Prostate gland (tissue), 2 donors: ENCODE measurements at regions not wholly inside any gene's neighbourhood (a gene's known extent, or its start where the extent isn't known, plus 50 kb on each side); places are given as distances from the start of the nearest gene placed in this dataset.

ENCODE experiments used
- DNase-seq: peaks from one replicate; pipeline ENCODE4 v3.0.0-alpha.2; 2019; ENCODE audit warnings: low spot score
- H3K27ac ChIP-seq, 2 donors: fragments of 200-600 bp; sonication (generic); 2 replicates each; pipeline ENCODE4 v1.5.1; 2017 to 2019
- H3K27me3 ChIP-seq: fragments of 200-600 bp; sonication (generic); replicated peaks from 2 replicates; pipeline ENCODE4 v1.5.1; 2019; ENCODE audit not compliant: insufficient read depth
- H3K36me3 ChIP-seq, 2 donors: fragments of 200-600 bp; sonication (generic); 1 replicate in 1 of 2; 2 replicates in 1 of 2; pipeline versions ENCODE4 v1.5.1 to v1.8.1; 2017 to 2019
- H3K4me1 ChIP-seq: fragments of 200-600 bp; sonication (generic); replicated peaks from 2 replicates; pipeline ENCODE4 v1.5.1; 2019
- H3K4me3 ChIP-seq, 2 donors: fragments of 200-600 bp; sonication (generic); 2 replicates each; pipeline ENCODE4 v1.5.1; 2017 to 2019
- H3K9me3 ChIP-seq: fragments of 200-600 bp; sonication (generic); 2 replicates; pipeline ENCODE4 v1.5.1; 2017
- POLR2A ChIP-seq: fragments of 450-650 bp; IDR thresholded peaks from one replicate; pipeline ENCODE4 v1.6.1; 2016; ENCODE audit warnings: antibody characterized with exemption, mild to moderate bottlenecking
- POLR2AphosphoS5 ChIP-seq: sonication (generic); formaldehyde crosslinking; IDR thresholded peaks from one replicate; pipeline ENCODE4 v1.6.1; 2017; ENCODE audit warnings: antibody characterized with exemption
- WGBS: methylation state at CpG from one replicate; pipeline ENCODE4 v1.1.5; 2018; 5-methylcytosine and 5-hydroxymethylcytosine counted together
- intact Hi-C: fragments of 100-400 bp; cut with DNase I; formaldehyde crosslinking; loops from one replicate; pipeline ENCODE4 v1.14.2; 2022
- TF ChIP-seq, protein P1 (sequence below), 4 experiments: fragments of 200-600 bp in 2 of 4; fragments of 450-650 bp in 2 of 4; sonication (generic) in 2 of 4; IDR thresholded peaks; 1 replicate in 3 of 4; 2 replicates in 1 of 4; pipeline ENCODE4 v1.5.1; 2016 to 2019; ENCODE audit warnings: antibody characterized with exemption in 4 of 4, mild to moderate bottlenecking in 2 of 4, moderate library complexity in 2 of 4

DNA sequence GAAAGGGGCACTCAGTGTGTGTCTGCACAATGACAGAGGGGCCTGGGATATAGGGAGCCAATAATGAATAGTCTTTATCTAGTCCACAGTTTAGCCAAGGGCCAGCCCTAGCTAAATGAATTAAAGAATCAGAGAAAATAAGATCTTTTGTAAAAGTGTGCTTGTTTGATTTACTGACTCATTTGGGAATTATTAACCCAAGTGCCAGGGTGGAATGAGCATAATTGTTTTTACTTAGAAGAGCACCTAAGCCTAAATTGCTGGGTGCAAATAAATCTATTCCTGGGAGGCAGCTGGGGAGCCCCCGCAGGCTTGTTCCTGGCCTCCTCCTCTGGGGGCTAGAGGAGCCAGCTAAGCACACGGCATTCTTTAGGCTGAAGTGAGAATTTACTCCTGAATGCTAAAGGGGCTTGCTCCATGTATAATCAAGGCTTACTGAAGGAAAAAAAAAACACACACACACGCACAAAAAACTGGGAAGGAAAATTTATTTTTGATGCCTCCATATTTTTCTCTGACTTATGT lies 405.3 kb upstream of the SUCLG2 start:
- no peak for DNase-seq
- Histone ChIP-seq H3K9me3 (no peaks in the 10 kb centered on the region), H3K4me1 (no peaks in the 10 kb centered on the region), H3K27ac (no peak overlapping the region), H3K4me3 (no peak overlapping the region), H3K27me3 (no peaks in the 10 kb centered on the region), H3K36me3 (no peaks in the 10 kb centered on the region)
- TF ChIP-seq POLR2AphosphoS5 (no peak), POLR2A (no peak)
- TF ChIP-seq, protein P1, sequence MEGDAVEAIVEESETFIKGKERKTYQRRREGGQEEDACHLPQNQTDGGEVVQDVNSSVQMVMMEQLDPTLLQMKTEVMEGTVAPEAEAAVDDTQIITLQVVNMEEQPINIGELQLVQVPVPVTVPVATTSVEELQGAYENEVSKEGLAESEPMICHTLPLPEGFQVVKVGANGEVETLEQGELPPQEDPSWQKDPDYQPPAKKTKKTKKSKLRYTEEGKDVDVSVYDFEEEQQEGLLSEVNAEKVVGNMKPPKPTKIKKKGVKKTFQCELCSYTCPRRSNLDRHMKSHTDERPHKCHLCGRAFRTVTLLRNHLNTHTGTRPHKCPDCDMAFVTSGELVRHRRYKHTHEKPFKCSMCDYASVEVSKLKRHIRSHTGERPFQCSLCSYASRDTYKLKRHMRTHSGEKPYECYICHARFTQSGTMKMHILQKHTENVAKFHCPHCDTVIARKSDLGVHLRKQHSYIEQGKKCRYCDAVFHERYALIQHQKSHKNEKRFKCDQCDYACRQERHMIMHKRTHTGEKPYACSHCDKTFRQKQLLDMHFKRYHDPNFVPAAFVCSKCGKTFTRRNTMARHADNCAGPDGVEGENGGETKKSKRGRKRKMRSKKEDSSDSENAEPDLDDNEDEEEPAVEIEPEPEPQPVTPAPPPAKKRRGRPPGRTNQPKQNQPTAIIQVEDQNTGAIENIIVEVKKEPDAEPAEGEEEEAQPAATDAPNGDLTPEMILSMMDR (IDR thresholded peaks at IDR 0.05): no peak
- WGBS: 55% methylated on average over 3 of the region's 3 CpGs
- intact Hi-C loops: no loop called here

DNA sequence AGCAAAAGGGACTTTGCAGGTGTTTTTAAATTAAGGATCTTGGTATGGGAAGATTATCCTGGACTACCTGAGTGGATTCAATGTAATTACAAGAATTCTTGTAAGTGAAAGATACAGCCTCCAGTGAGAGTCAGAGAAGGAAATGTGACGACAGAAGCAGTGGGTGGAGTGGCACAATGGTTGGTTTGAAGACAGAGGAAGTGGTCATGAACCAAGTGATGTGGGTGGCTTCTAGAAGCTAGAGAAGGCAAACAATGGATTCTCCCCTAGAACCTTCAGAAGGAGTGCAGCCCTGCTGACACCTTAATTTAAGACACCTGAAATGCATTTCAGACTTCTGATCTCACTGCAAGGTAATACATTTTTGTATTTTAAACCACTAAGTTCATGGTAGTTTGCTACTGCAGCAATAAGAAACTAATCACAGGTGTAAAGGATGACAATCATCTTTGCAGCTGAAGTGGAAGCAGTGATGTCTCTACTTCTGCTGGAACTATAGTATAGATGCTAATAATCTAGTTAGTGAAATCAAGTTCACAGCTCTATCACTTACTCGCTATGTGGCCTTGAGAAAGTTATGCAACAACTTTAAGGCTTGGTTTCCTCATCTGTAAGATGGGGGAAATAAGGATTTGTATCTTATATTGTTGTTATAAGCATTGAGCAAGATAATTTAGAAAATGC lies 403.4 kb upstream of the SUCLG2 start:
- DNase-seq: no peak
- TF ChIP-seq POLR2A (no peak), POLR2AphosphoS5 (no peak)
- TF ChIP-seq, protein P1 (IDR thresholded peaks at IDR 0.05): no peak

DNA sequence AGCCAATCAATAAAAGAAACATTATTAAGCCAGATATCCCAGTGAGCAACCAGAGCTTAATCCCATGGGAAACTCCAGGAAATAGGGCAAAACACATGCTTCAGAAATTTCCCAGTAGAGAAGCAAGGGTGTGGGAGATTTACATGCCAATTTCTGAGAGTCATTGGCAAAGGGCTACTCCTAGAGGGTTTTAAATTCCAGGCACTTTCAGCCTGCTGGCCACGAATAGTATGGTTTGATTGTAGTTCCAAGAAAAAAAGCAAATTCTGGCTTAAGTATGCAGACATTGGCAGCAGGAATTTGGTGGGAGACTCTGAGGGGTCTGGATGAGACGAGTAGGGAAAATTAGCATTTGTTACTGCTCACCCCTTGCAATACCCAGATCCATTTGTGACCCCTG lies 402.1 kb upstream of the SUCLG2 start:
- DNase-seq: no peak
- H3K27me3 ChIP-seq: no peaks in the 10 kb centered on the region
- no peak overlapping the region for H3K4me3 ChIP-seq
- intact Hi-C loops: no loop called here
- H3K9me3 ChIP-seq: no peaks in the 10 kb centered on the region
- H3K36me3 ChIP-seq: no peaks in the 10 kb centered on the region
- no peaks in the 10 kb centered on the region for H3K4me1 ChIP-seq
- H3K27ac ChIP-seq: no peak overlapping the region
- TF ChIP-seq POLR2AphosphoS5 (no peak), POLR2A (no peak)
- TF ChIP-seq, protein P1 (IDR thresholded peaks at IDR 0.05): no peak
- WGBS: 53% methylated on average over 2 of the region's 2 CpGs

More for the DNA sequence above, 403.4 kb upstream of the SUCLG2 start:
- no peaks in the 10 kb centered on the region for H3K4me1 ChIP-seq
- no peak overlapping the region for H3K4me3 ChIP-seq
- no peak overlapping the region for H3K27ac ChIP-seq
- no peaks in the 10 kb centered on the region for H3K27me3 ChIP-seq
- no peaks in the 10 kb centered on the region for H3K36me3 ChIP-seq
- intact Hi-C loops: no loop called here
- no peaks in the 10 kb centered on the region for H3K9me3 ChIP-seq
- WGBS: 59% methylated on average over 2 of the region's 2 CpGs

DNA sequence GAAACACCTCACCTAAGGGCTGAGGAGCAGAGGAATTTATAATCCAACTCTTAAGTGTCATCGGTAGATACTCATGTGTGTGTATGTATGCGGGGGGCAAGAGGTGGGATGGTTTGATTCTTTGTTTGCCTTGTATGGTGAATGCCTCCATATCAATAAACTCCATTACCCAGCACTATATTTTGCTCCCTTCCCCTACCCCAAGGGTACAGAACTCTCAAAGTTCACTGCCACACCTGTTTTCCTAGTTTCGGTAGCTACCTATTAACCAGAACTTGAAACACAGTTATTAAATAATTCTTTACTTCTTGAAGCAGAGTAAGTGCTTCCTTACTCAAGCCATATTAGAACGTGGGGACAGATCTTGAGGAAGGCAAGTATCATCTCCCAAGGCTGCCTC lies 400.8 kb upstream of the SUCLG2 start:
- WGBS: 66% methylated on average over 4 of the region's 4 CpGs
- intact Hi-C loops: no loop called here
- H3K27me3 ChIP-seq: no peaks in the 10 kb centered on the region
- DNase-seq: no peak
- TF ChIP-seq POLR2AphosphoS5 (no peak), POLR2A (no peak)
- TF ChIP-seq, protein P1 (IDR thresholded peaks at IDR 0.05): no peak
- H3K36me3 ChIP-seq: no peaks in the 10 kb centered on the region
- H3K4me1 ChIP-seq: no peaks in the 10 kb centered on the region
- H3K9me3 ChIP-seq: no peaks in the 10 kb centered on the region
- no peak overlapping the region for H3K4me3 ChIP-seq
- no peak overlapping the region for H3K27ac ChIP-seq

DNA sequence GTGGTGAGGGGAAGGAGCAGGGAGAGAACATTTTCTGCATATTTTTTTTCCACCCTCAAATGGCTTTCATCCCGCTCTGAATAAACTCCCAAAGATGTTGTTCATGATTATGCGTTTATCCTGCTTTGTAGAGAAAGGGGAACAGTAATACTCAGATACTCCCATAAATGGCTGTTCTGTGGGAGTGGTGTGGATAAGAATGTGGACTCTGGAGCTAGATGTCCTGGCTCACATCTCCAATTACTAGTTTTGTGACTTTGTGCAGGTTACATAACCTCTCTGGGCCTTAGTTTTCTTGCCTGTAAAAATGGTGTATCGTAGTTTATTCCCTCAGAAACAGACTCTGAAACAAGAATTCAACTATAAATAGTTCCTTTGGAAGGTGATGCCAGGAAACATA lies 395.4 kb upstream of the SUCLG2 start:
- Histone ChIP-seq H3K9me3 (no peaks in the 10 kb centered on the region), H3K4me1 (no peaks in the 10 kb centered on the region), H3K4me3 (no peak overlapping the region), H3K27me3 (no peaks in the 10 kb centered on the region), H3K36me3 (no peaks in the 10 kb centered on the region), H3K27ac (no peak overlapping the region)
- no peak for DNase-seq
- intact Hi-C loops: no loop called here
- TF ChIP-seq POLR2A (no peak), POLR2AphosphoS5 (no peak)
- TF ChIP-seq, protein P1 (IDR thresholded peaks at IDR 0.05): no peak
- 50% methylated on average over 3 of the region's 3 CpGs for WGBS
